Prostate gland (tissue), 2 donors: ENCODE measurements at regions not wholly inside any gene's neighbourhood (a gene's known extent, or its start where the extent isn't known, plus 50 kb on each side); places are given as distances from the start of the nearest gene placed in this dataset.

ENCODE experiments used
- DNase-seq: peaks from one replicate; pipeline ENCODE4 v3.0.0-alpha.2; 2019; ENCODE audit warnings: low spot score
- H3K27ac ChIP-seq, 2 donors: fragments of 200-600 bp; sonication (generic); 2 replicates each; pipeline ENCODE4 v1.5.1; 2017 to 2019
- H3K27me3 ChIP-seq: fragments of 200-600 bp; sonication (generic); replicated peaks from 2 replicates; pipeline ENCODE4 v1.5.1; 2019; ENCODE audit not compliant: insufficient read depth
- H3K36me3 ChIP-seq, 2 donors: fragments of 200-600 bp; sonication (generic); 1 replicate in 1 of 2; 2 replicates in 1 of 2; pipeline versions ENCODE4 v1.5.1 to v1.8.1; 2017 to 2019
- H3K4me1 ChIP-seq: fragments of 200-600 bp; sonication (generic); replicated peaks from 2 replicates; pipeline ENCODE4 v1.5.1; 2019
- H3K4me3 ChIP-seq, 2 donors: fragments of 200-600 bp; sonication (generic); 2 replicates each; pipeline ENCODE4 v1.5.1; 2017 to 2019
- H3K9me3 ChIP-seq: fragments of 200-600 bp; sonication (generic); 2 replicates; pipeline ENCODE4 v1.5.1; 2017
- POLR2A ChIP-seq: fragments of 450-650 bp; IDR thresholded peaks from one replicate; pipeline ENCODE4 v1.6.1; 2016; ENCODE audit warnings: antibody characterized with exemption, mild to moderate bottlenecking
- POLR2AphosphoS5 ChIP-seq: sonication (generic); formaldehyde crosslinking; IDR thresholded peaks from one replicate; pipeline ENCODE4 v1.6.1; 2017; ENCODE audit warnings: antibody characterized with exemption
- WGBS: methylation state at CpG from one replicate; pipeline ENCODE4 v1.1.5; 2018; 5-methylcytosine and 5-hydroxymethylcytosine counted together
- intact Hi-C: fragments of 100-400 bp; cut with DNase I; formaldehyde crosslinking; loops from one replicate; pipeline ENCODE4 v1.14.2; 2022
- TF ChIP-seq, protein P1 (sequence below), 4 experiments: fragments of 200-600 bp in 2 of 4; fragments of 450-650 bp in 2 of 4; sonication (generic) in 2 of 4; IDR thresholded peaks; 1 replicate in 3 of 4; 2 replicates in 1 of 4; pipeline ENCODE4 v1.5.1; 2016 to 2019; ENCODE audit warnings: antibody characterized with exemption in 4 of 4, mild to moderate bottlenecking in 2 of 4, moderate library complexity in 2 of 4

DNA sequence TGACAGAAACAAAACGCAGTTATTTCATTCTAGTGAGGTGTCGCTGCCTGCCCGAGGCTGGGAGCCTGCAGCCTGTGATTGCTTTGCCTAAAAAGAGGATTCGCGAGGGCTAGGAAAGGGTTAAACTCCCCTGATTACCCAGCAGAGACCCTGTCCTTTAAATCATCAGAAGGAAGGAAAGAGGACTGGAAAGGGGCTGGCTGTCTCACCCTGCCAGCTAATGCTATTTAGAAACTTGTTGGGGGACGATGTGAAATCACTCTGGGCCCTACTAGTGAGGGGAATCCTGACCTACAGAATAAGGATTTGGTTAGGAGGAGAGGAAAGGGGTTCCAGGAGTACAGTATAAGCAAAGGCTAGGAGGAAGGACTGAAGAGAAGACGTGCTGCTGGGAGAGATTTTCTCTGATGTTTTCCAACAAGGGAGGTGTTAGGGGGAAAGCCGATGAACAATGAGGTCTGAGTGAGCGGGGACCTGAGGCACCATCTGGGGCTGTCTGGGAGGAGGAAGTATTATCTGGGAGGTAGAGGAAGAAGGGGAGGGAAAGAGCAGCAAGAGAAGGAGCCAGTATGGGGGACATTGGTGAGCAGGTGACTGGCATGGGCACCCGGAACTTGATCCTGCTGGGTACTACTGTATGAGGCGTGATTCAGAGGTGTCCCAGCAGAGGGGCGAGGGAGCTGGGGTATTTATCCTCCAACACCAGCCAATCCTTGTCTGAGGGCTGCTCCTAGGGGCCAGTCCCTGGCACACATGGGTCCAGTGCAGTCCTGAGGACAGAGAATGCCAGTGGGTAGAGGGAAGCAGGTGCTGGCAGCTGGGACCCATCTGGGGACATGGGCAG is 55.7 kb upstream of the PTPRS start:
- 15% methylated on average over 12 of the region's 12 CpGs for WGBS
- Histone ChIP-seq H3K36me3 (no peaks in the 10 kb centered on the region), H3K4me1 (no peaks in the 10 kb centered on the region), H3K9me3 (no peaks in the 10 kb centered on the region), H3K4me3 (no peak overlapping the region), H3K27ac (no peak overlapping the region), H3K27me3 (peaks cover 30% of the 10 kb centered on the region)
- intact Hi-C loops, result no loop called here
- TF ChIP-seq POLR2A (no peak), POLR2AphosphoS5 (no peak)
- TF ChIP-seq, protein P1, sequence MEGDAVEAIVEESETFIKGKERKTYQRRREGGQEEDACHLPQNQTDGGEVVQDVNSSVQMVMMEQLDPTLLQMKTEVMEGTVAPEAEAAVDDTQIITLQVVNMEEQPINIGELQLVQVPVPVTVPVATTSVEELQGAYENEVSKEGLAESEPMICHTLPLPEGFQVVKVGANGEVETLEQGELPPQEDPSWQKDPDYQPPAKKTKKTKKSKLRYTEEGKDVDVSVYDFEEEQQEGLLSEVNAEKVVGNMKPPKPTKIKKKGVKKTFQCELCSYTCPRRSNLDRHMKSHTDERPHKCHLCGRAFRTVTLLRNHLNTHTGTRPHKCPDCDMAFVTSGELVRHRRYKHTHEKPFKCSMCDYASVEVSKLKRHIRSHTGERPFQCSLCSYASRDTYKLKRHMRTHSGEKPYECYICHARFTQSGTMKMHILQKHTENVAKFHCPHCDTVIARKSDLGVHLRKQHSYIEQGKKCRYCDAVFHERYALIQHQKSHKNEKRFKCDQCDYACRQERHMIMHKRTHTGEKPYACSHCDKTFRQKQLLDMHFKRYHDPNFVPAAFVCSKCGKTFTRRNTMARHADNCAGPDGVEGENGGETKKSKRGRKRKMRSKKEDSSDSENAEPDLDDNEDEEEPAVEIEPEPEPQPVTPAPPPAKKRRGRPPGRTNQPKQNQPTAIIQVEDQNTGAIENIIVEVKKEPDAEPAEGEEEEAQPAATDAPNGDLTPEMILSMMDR (IDR thresholded peaks at IDR 0.05), result no peak
- DNase-seq, result no peak

DNA sequence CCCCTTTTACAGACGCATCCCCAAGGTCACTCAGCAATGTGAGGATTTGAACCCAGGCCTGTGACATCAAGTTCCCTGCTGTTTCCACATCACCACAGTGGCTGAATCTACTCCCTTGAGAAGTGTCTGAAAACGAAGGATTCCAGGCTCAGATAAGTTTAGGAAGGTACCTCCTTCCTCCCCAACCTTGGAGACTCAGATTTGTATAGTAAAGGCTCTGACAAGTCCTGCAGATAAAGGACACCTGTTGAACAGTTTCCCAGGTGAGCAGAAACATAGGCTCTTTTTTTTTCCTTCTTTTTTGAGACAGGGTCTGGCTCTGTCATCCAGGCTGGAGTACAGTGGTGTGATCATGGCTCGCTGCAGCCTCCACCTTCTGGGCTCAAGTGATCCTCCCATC is 56.4 kb upstream of the PTPRS start:
- no peaks in the 10 kb centered on the region for H3K4me1 ChIP-seq
- H3K27me3 ChIP-seq, result peaks cover 30% of the 10 kb centered on the region
- no peaks in the 10 kb centered on the region for H3K9me3 ChIP-seq
- no peak overlapping the region for H3K4me3 ChIP-seq
- no peak for TF ChIP-seq POLR2A
- TF ChIP-seq POLR2AphosphoS5, result no peak
- TF ChIP-seq, protein P1 (IDR thresholded peaks at IDR 0.05), result no peak
- H3K36me3 ChIP-seq, result no peaks in the 10 kb centered on the region
- 65% methylated on average over 3 of the region's 3 CpGs for WGBS
- DNase-seq, result no peak
- no peak overlapping the region for H3K27ac ChIP-seq
- intact Hi-C loops, result no loop called here

DNA sequence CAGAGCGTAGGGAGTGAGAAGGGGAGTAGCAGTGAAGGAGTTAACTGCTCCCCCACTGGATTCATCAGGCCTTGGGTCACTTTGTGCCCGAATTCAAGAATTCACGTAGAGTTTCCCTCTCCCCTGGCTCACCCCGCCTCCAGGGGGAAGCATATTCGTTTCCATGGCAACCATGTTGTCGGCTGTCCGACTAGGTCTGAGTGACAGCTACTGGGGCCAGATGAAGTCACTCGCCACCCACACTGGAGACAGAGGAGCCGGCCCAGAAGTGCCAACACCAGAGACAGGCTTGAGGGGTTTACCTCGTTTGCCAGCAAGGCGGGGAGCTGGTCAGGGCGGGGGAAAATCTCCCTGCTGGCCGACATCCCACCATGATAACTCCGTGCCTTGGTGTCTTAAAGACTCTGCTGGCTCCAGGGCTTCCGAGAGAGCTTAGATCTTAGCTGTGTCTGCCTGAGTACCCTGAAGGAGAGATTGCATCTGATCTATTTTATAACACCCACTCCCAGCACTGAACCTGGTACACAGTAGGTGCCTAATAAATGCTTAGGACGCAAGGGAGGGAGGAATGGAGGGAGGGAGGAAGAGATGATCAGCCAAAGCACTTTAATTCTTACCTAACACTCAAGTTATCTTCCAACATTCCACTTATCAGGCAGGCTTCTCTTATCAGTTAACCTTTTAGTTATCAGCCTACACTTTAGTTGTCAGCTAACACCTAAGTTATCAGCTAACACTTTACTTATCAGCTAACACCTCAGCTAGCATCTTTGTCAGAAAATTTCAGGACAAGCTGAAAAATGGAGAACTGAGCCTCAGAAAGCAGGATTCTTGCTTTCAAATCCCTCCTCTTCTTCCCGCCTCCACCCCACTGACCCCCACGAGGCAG is 57.2 kb upstream of the ZNRF4 start:
- DNase-seq, result no peak
- intact Hi-C loops, result no loop called here
- no peak for TF ChIP-seq POLR2AphosphoS5
- TF ChIP-seq, protein P1 (IDR thresholded peaks at IDR 0.05), result no peak
- no peak for TF ChIP-seq POLR2A
- no peaks in the 10 kb centered on the region for H3K9me3 ChIP-seq
- H3K27ac ChIP-seq, result no peak overlapping the region
- no peaks in the 10 kb centered on the region for H3K4me1 ChIP-seq
- 6% methylated on average over 18 of the region's 18 CpGs for WGBS
- H3K36me3 ChIP-seq, result no peaks in the 10 kb centered on the region
- peaks cover 30% of the 10 kb centered on the region for H3K27me3 ChIP-seq
- H3K4me3 ChIP-seq, result no peak overlapping the region

DNA sequence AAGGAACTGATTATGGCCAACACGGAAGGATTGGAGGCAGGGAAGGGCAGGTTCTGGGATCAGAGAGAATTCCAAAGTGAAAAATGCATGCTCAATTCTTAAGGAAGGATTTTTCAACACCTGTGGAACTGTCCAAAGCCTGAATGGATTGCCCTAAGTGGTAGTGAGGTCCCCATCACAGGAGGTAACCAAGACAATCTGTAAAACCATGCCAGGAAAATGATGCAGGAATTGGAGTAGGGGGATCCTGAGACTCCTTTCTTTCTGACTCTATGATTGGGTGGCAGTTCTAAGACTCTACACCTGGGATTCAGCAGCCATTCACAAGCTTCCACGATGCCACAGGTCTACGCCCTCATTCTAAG is 56.5 kb upstream of the ZNRF4 start:
- no peaks in the 10 kb centered on the region for H3K4me1 ChIP-seq
- no peaks in the 10 kb centered on the region for H3K9me3 ChIP-seq
- DNase-seq, result no peak
- H3K4me3 ChIP-seq, result no peak overlapping the region
- intact Hi-C loops, result no loop called here
- no peak overlapping the region for H3K27ac ChIP-seq
- TF ChIP-seq POLR2A (no peak), POLR2AphosphoS5 (no peak)
- TF ChIP-seq, protein P1 (IDR thresholded peaks at IDR 0.05), result no peak
- WGBS, result 74% methylated on average over 3 of the region's 3 CpGs
- H3K36me3 ChIP-seq, result no peaks in the 10 kb centered on the region
- H3K27me3 ChIP-seq, result peaks cover 29% of the 10 kb centered on the region
